ENCODE measurements at regions not wholly inside any gene's neighbourhood (a gene's known extent, or its start where the extent isn't known, plus 50 kb on each side); places are given as distances from the start of the nearest gene placed in this dataset.

GRCh38 chr11:112877581-112877980 lies 83.6 kb upstream of the NCAM1 start:
- H3K4me1 ChIP-seq (ENCODE audit: control insufficient read depth in 1 of 2, insufficient read depth in 2 of 2, low read length in 2 of 2), result peaks cover 0 to 7% of the 10 kb centered on the region in 2 donors
- no peaks in the 10 kb centered on the region for H3K9me3 ChIP-seq (ENCODE audit: control insufficient read depth in 1 of 2, low read length in 2 of 2)
- no peak overlapping the region for H3K4me3 ChIP-seq (ENCODE audit: low read depth in 1 of 2, low read length in 2 of 2)
- no peaks in the 10 kb centered on the region for H3K27me3 ChIP-seq (ENCODE audit: low read depth, low read length)
- H3K36me3 ChIP-seq (ENCODE audit: control insufficient read depth in 1 of 2, insufficient read depth in 2 of 2, low read length in 2 of 2), result no peaks in the 10 kb centered on the region
- H3K27ac ChIP-seq (ENCODE audit: low read length), result no peak overlapping the region

- H3K27me3 ChIP-seq (ENCODE audit: low read depth, low read length), result no peaks in the 10 kb centered on the region
- peaks cover 0 to 11% of the 10 kb centered on the region in 2 donors for H3K4me1 ChIP-seq (ENCODE audit: control insufficient read depth in 1 of 2, insufficient read depth in 2 of 2, low read length in 2 of 2)
- no peaks in the 10 kb centered on the region for H3K36me3 ChIP-seq (ENCODE audit: control insufficient read depth in 1 of 2, insufficient read depth in 2 of 2, low read length in 2 of 2)
- H3K27ac ChIP-seq (ENCODE audit: low read length), result no peak overlapping the region
- no peak overlapping the region for H3K4me3 ChIP-seq (ENCODE audit: low read depth in 1 of 2, low read length in 2 of 2)
- no peaks in the 10 kb centered on the region for H3K9me3 ChIP-seq (ENCODE audit: control insufficient read depth in 1 of 2, low read length in 2 of 2)
Measured at GRCh38 chr11:112878033-112878601, 83.1 kb upstream of the NCAM1 start.

GRCh38 chr11:112880495-112880894 lies 80.7 kb upstream of the NCAM1 start:
- Histone ChIP-seq H3K36me3 (ENCODE audit: control insufficient read depth in 1 of 2, insufficient read depth in 2 of 2, low read length in 2 of 2) (no peaks in the 10 kb centered on the region), H3K27me3 (ENCODE audit: low read depth, low read length) (no peaks in the 10 kb centered on the region), H3K4me1 (ENCODE audit: control insufficient read depth in 1 of 2, insufficient read depth in 2 of 2, low read length in 2 of 2) (peaks cover 0 to 12% of the 10 kb centered on the region in 2 donors), H3K27ac (ENCODE audit: low read length) (no peak overlapping the region), H3K4me3 (ENCODE audit: low read depth in 1 of 2, low read length in 2 of 2) (no peak overlapping the region), H3K9me3 (ENCODE audit: control insufficient read depth in 1 of 2, low read length in 2 of 2) (no peaks in the 10 kb centered on the region)

- Histone ChIP-seq H3K27ac (ENCODE audit: low read length) (no peak overlapping the region), H3K4me3 (ENCODE audit: low read depth in 1 of 2, low read length in 2 of 2) (peak overlapping the region; percentile 54 to 63), H3K4me1 (ENCODE audit: control insufficient read depth in 1 of 2, insufficient read depth in 2 of 2, low read length in 2 of 2) (peaks cover 0 to 12% of the 10 kb centered on the region in 2 donors), H3K9me3 (ENCODE audit: control insufficient read depth in 1 of 2, low read length in 2 of 2) (no peaks in the 10 kb centered on the region), H3K27me3 (ENCODE audit: low read depth, low read length) (no peaks in the 10 kb centered on the region), H3K36me3 (ENCODE audit: control insufficient read depth in 1 of 2, insufficient read depth in 2 of 2, low read length in 2 of 2) (no peaks in the 10 kb centered on the region)
Measured at GRCh38 chr11:112881461-112881860, 79.8 kb upstream of the NCAM1 start.

GRCh38 chr11:112882494-112883381 lies 78.5 kb upstream of the NCAM1 start:
- H3K4me1 ChIP-seq (ENCODE audit: control insufficient read depth in 1 of 2, insufficient read depth in 2 of 2, low read length in 2 of 2), result peaks cover 0 to 12% of the 10 kb centered on the region in 2 donors
- H3K9me3 ChIP-seq (ENCODE audit: control insufficient read depth in 1 of 2, low read length in 2 of 2), result no peaks in the 10 kb centered on the region
- H3K4me3 ChIP-seq (ENCODE audit: low read depth in 1 of 2, low read length in 2 of 2), result no peak overlapping the region
- H3K36me3 ChIP-seq (ENCODE audit: control insufficient read depth in 1 of 2, insufficient read depth in 2 of 2, low read length in 2 of 2), result no peaks in the 10 kb centered on the region
- no peaks in the 10 kb centered on the region for H3K27me3 ChIP-seq (ENCODE audit: low read depth, low read length)
- no peak overlapping the region for H3K27ac ChIP-seq (ENCODE audit: low read length)

GRCh38 chr11:112884012-112884767 lies 77.0 kb upstream of the NCAM1 start:
- Histone ChIP-seq H3K36me3 (ENCODE audit: control insufficient read depth in 1 of 2, insufficient read depth in 2 of 2, low read length in 2 of 2) (no peaks in the 10 kb centered on the region), H3K4me1 (ENCODE audit: control insufficient read depth in 1 of 2, insufficient read depth in 2 of 2, low read length in 2 of 2) (peaks cover 0 to 12% of the 10 kb centered on the region in 2 donors), H3K27ac (ENCODE audit: low read length) (no peak overlapping the region), H3K4me3 (ENCODE audit: low read depth in 1 of 2, low read length in 2 of 2) (no peak overlapping the region), H3K9me3 (ENCODE audit: control insufficient read depth in 1 of 2, low read length in 2 of 2) (no peaks in the 10 kb centered on the region), H3K27me3 (ENCODE audit: low read depth, low read length) (no peaks in the 10 kb centered on the region)

- H3K27ac ChIP-seq (ENCODE audit: low read length), result no peak overlapping the region
- no peaks in the 10 kb centered on the region for H3K9me3 ChIP-seq (ENCODE audit: control insufficient read depth in 1 of 2, low read length in 2 of 2)
- H3K27me3 ChIP-seq (ENCODE audit: low read depth, low read length), result no peaks in the 10 kb centered on the region
- peaks cover 0 to 12% of the 10 kb centered on the region in 2 donors for H3K4me1 ChIP-seq (ENCODE audit: control insufficient read depth in 1 of 2, insufficient read depth in 2 of 2, low read length in 2 of 2)
- no peaks in the 10 kb centered on the region for H3K36me3 ChIP-seq (ENCODE audit: control insufficient read depth in 1 of 2, insufficient read depth in 2 of 2, low read length in 2 of 2)
- no peak overlapping the region for H3K4me3 ChIP-seq (ENCODE audit: low read depth in 1 of 2, low read length in 2 of 2)
Measured at GRCh38 chr11:112885744-112886433, 75.3 kb upstream of the NCAM1 start.

GRCh38 chr11:112886434-112887370 lies 74.5 kb upstream of the NCAM1 start:
- H3K9me3 ChIP-seq (ENCODE audit: control insufficient read depth in 1 of 2, low read length in 2 of 2), result no peaks in the 10 kb centered on the region
- H3K36me3 ChIP-seq (ENCODE audit: control insufficient read depth in 1 of 2, insufficient read depth in 2 of 2, low read length in 2 of 2), result no peaks in the 10 kb centered on the region
- H3K4me1 ChIP-seq (ENCODE audit: control insufficient read depth in 1 of 2, insufficient read depth in 2 of 2, low read length in 2 of 2), result peaks cover 0 to 5% of the 10 kb centered on the region in 2 donors
- no peaks in the 10 kb centered on the region for H3K27me3 ChIP-seq (ENCODE audit: low read depth, low read length)
- no peak overlapping the region for H3K27ac ChIP-seq (ENCODE audit: low read length)
- H3K4me3 ChIP-seq (ENCODE audit: low read depth in 1 of 2, low read length in 2 of 2), result no peak overlapping the region

- H3K36me3 ChIP-seq (ENCODE audit: control insufficient read depth in 1 of 2, insufficient read depth in 2 of 2, low read length in 2 of 2), result no peaks in the 10 kb centered on the region
- H3K27me3 ChIP-seq (ENCODE audit: low read depth, low read length), result no peaks in the 10 kb centered on the region
- H3K4me3 ChIP-seq (ENCODE audit: low read depth in 1 of 2, low read length in 2 of 2), result no peak overlapping the region
- no peaks in the 10 kb centered on the region for H3K9me3 ChIP-seq (ENCODE audit: control insufficient read depth in 1 of 2, low read length in 2 of 2)
- no peak overlapping the region for H3K27ac ChIP-seq (ENCODE audit: low read length)
- no peaks in the 10 kb centered on the region for H3K4me1 ChIP-seq (ENCODE audit: control insufficient read depth in 1 of 2, insufficient read depth in 2 of 2, low read length in 2 of 2)
Measured at GRCh38 chr11:112889446-112889845, 71.8 kb upstream of the NCAM1 start.

GRCh38 chr11:112899235-112900006 lies 61.8 kb upstream of the NCAM1 start:
- Histone ChIP-seq H3K4me1 (ENCODE audit: control insufficient read depth in 1 of 2, insufficient read depth in 2 of 2, low read length in 2 of 2) (peaks cover 0 to 11% of the 10 kb centered on the region in 2 donors), H3K4me3 (ENCODE audit: low read depth in 1 of 2, low read length in 2 of 2) (no peak overlapping the region), H3K27me3 (ENCODE audit: low read depth, low read length) (no peaks in the 10 kb centered on the region), H3K27ac (ENCODE audit: low read length) (no peak overlapping the region), H3K36me3 (ENCODE audit: control insufficient read depth in 1 of 2, insufficient read depth in 2 of 2, low read length in 2 of 2) (no peaks in the 10 kb centered on the region), H3K9me3 (ENCODE audit: control insufficient read depth in 1 of 2, low read length in 2 of 2) (no peaks in the 10 kb centered on the region)

Measured in muscle layer of duodenum (tissue), 2 donors.